WERI-Rb-1 (cell line): ENCODE measurements at regions not wholly inside any gene's neighbourhood (a gene's known extent, or its start where the extent isn't known, plus 50 kb on each side); places are given as distances from the start of the nearest gene placed in this dataset.

Experiments
- DNase-seq: peaks from one replicate; pipeline ENCODE4 v3.0.0-alpha.2; 2020
- H3K27ac ChIP-seq: fragments of 250-450 bp; sonication (Bioruptor Pico); 2 replicates; pipeline ENCODE4 v1.5.1; 2020; ENCODE audit warnings: mild to moderate bottlenecking, moderate library complexity
- H3K27me3 ChIP-seq: fragments of 250-450 bp; sonication (Bioruptor Pico); 2 replicates; pipeline ENCODE4 v1.5.1; 2021; ENCODE audit warnings: mild to moderate bottlenecking, low read depth, moderate library complexity; ENCODE audit not compliant: insufficient read depth, severe bottlenecking
- H3K36me3 ChIP-seq: fragments of 250-450 bp; sonication (Bioruptor Pico); 2 replicates; pipeline ENCODE4 v1.5.1; 2020; ENCODE audit warnings: mild to moderate bottlenecking, moderate library complexity
- H3K4me3 ChIP-seq: 2 replicates; pipeline ENCODE4 v1.5.1; 2011; ENCODE audit warnings: low read depth, mild to moderate bottlenecking, control low read depth, low read length
- H3K9me3 ChIP-seq: fragments of 250-450 bp; sonication (Bioruptor Pico); 2 replicates; pipeline ENCODE4 v1.5.1; 2021; ENCODE audit warnings: mild to moderate bottlenecking, moderate library complexity; ENCODE audit not compliant: severe bottlenecking
- CTCF ChIP-seq: IDR thresholded peaks from 2 replicates; pipeline ENCODE4 v1.5.1; 2011; ENCODE audit warnings: low read depth, mild to moderate bottlenecking, control low read depth, inconsistent platforms, low read length

GRCh38 chr4:3348621-3349020 lies 55.8 kb downstream of the RGS12 start:
- Histone ChIP-seq H3K4me3 (no peak overlapping the region), H3K27ac (no peak overlapping the region), H3K27me3 (no peaks in the 10 kb centered on the region), H3K36me3 (peaks cover 9% of the 10 kb centered on the region), H3K9me3 (no peaks in the 10 kb centered on the region)
- no peak for TF ChIP-seq CTCF
- DNase-seq = no peak

GRCh38 chr4:3349116-3349515 lies 56.3 kb downstream of the RGS12 start:
- Histone ChIP-seq H3K4me3 (no peak overlapping the region), H3K9me3 (no peaks in the 10 kb centered on the region), H3K27ac (no peak overlapping the region), H3K27me3 (no peaks in the 10 kb centered on the region), H3K36me3 (peaks cover 5% of the 10 kb centered on the region; the same call in 1 of the 2 replicates)
- no peak for TF ChIP-seq CTCF
- no peak for DNase-seq

GRCh38 chr4:3351997-3352396 lies 59.2 kb downstream of the RGS12 start:
- Histone ChIP-seq H3K27me3 (no peaks in the 10 kb centered on the region), H3K4me3 (no peak overlapping the region), H3K9me3 (no peaks in the 10 kb centered on the region), H3K36me3 (no peaks in the 10 kb centered on the region; the same call in 1 of the 2 replicates), H3K27ac (no peak overlapping the region)
- no peak for DNase-seq
- TF ChIP-seq CTCF = no peak

GRCh38 chr4:3352505-3352904 lies 59.7 kb downstream of the RGS12 start:
- no peak for DNase-seq
- no peak for TF ChIP-seq CTCF
- Histone ChIP-seq H3K27me3 (no peaks in the 10 kb centered on the region), H3K27ac (no peak overlapping the region), H3K9me3 (no peaks in the 10 kb centered on the region), H3K36me3 (no peaks in the 10 kb centered on the region; the same call in 1 of the 2 replicates), H3K4me3 (no peak overlapping the region)

- no peak for DNase-seq
- H3K4me3 ChIP-seq = no peak overlapping the region
- H3K36me3 ChIP-seq = no peaks in the 10 kb centered on the region; the same call in 1 of the 2 replicates
- TF ChIP-seq CTCF = no peak
- H3K9me3 ChIP-seq = no peaks in the 10 kb centered on the region
- H3K27ac ChIP-seq = no peak overlapping the region
- no peaks in the 10 kb centered on the region for H3K27me3 ChIP-seq
These were observed 60.2 kb downstream of the RGS12 start for GRCh38 chr4:3352941-3353594.
